Esophagus (tissue), 2 donors: ENCODE measurements at regions not wholly inside any gene's neighbourhood (a gene's known extent, or its start where the extent isn't known, plus 50 kb on each side); places are given as distances from the start of the nearest gene placed in this dataset.

Source experiments
- H3K27ac ChIP-seq, 2 donors: one replicate each; pipeline ENCODE4 v1.5.1; 2013; ENCODE audit warnings: low read depth in 2 of 2, mild to moderate bottlenecking in 2 of 2, inconsistent platforms in 1 of 2, low read length in 1 of 2, moderate library complexity in 1 of 2
- H3K27me3 ChIP-seq, 2 donors: one replicate each; pipeline ENCODE4 v1.6.1; 2013; ENCODE audit warnings: low read length in 2 of 2, control low read depth in 1 of 2, mild to moderate bottlenecking in 1 of 2; ENCODE audit not compliant: insufficient read depth in 2 of 2, control insufficient read depth in 1 of 2
- H3K36me3 ChIP-seq, 2 donors: one replicate each; pipeline ENCODE4 v1.6.1; 2013; ENCODE audit warnings: low read length in 1 of 2; ENCODE audit not compliant: control insufficient read depth in 2 of 2, insufficient read depth in 2 of 2
- H3K4me1 ChIP-seq, 2 donors: one replicate each; pipeline ENCODE4 v1.6.1; 2013; ENCODE audit warnings: low read length in 1 of 2; ENCODE audit not compliant: control insufficient read depth in 2 of 2, insufficient read depth in 2 of 2
- H3K4me3 ChIP-seq, 2 donors: one replicate each; pipeline ENCODE4 v1.5.1; 2013; ENCODE audit warnings: low read length in 2 of 2, mild to moderate bottlenecking in 2 of 2, low read depth in 1 of 2, moderate library complexity in 1 of 2
- H3K9me3 ChIP-seq, 2 donors: one replicate each; pipeline ENCODE4 v1.6.1; 2013; ENCODE audit warnings: mild to moderate bottlenecking in 2 of 2, low read depth in 1 of 2, low read length in 1 of 2, moderate library complexity in 1 of 2; ENCODE audit not compliant: control insufficient read depth in 2 of 2, insufficient read depth in 1 of 2
- WGBS, 2 donors: extraction: QIAGEN DNeasy Blood & Tissue Kit; methylation state at CpG; one replicate each; pipeline ENCODE4 v1.1.7; 2013; 5-methylcytosine and 5-hydroxymethylcytosine counted together
- donor health status: healthy with polysubstance abuse.
- donor health status: Bipolar disorder and iron deficiency.

DNA sequence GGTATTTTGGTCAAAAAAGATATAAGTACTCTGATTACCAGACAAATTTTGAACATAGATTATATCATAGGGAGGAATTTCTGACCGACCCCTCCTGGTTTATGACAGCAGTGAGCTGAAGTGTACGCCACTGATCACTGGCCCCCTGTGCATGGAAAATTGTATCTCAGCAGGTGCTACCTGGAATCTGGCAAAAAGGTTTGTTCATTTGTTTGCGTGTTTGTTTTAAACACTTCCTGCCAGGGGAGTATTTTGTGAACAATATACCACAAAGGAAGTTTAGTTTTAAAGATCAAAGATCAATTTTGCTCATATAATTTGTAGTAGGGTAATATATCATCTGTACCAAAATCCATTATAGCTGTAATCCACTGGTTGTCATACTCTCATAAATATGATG is 219.7 kb upstream of the TENM3 start:
- no peaks in the 10 kb centered on the region for H3K4me1 ChIP-seq
- H3K27me3 ChIP-seq, result no peaks in the 10 kb centered on the region
- WGBS, 2 donors, result 60 to 61% methylated on average over 3 of the region's 3 CpGs
- H3K36me3 ChIP-seq, result no peaks in the 10 kb centered on the region
- no peak overlapping the region for H3K4me3 ChIP-seq
- H3K9me3 ChIP-seq, result no peaks in the 10 kb centered on the region
- no peak overlapping the region for H3K27ac ChIP-seq

DNA sequence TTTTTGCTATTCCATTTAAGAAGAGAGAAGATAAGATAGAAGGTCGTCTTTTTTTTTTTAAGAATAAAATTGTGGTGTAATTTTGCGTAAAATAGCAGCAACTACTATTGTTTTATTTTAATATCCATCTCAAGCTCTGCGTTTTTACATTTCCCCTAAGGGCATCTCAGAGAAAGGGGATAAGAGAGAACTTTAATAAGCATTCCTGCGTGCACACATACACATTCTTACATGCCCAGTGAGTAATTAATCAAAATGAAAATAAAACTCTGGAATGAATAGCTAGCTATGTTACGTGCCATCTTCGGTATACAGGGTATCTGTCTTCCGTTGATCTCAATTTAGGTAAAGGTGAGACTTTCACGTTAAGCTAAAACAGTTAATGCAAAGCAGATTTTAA is 200.3 kb upstream of the TENM3 start:
- 49 to 58% methylated on average over 8 of the region's 8 CpGs for WGBS, 2 donors
- Histone ChIP-seq H3K9me3 (no peaks in the 10 kb centered on the region), H3K4me3 (no peak overlapping the region), H3K4me1 (no peaks in the 10 kb centered on the region), H3K27me3 (no peaks in the 10 kb centered on the region), H3K27ac (no peak overlapping the region), H3K36me3 (no peaks in the 10 kb centered on the region)

DNA sequence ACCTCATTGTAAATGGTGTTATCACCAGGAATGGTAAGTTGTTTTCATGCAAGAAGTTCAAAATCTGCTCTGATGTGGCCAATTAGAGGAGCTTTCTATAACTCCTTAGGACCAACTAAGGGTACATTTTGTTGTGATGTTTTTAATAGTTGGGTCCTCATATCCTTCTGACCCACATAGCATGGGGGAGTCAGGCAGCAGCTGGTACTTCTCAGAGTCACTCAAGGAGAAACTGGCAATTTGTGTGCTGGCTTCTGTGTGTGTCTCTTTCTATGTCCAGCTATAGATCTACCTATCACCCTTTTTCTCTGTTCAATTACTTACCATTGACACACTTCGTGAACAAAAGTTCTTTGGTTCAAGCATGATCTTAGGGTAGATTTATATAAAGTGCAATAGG is 194.3 kb upstream of the TENM3 start:
- H3K27me3 ChIP-seq, result no peaks in the 10 kb centered on the region
- H3K9me3 ChIP-seq, result no peaks in the 10 kb centered on the region
- no peak overlapping the region for H3K27ac ChIP-seq
- H3K4me1 ChIP-seq, result no peaks in the 10 kb centered on the region
- 68 to 75% methylated on average over 1 of the region's 1 CpG for WGBS, 2 donors
- no peaks in the 10 kb centered on the region for H3K36me3 ChIP-seq
- no peak overlapping the region for H3K4me3 ChIP-seq

DNA sequence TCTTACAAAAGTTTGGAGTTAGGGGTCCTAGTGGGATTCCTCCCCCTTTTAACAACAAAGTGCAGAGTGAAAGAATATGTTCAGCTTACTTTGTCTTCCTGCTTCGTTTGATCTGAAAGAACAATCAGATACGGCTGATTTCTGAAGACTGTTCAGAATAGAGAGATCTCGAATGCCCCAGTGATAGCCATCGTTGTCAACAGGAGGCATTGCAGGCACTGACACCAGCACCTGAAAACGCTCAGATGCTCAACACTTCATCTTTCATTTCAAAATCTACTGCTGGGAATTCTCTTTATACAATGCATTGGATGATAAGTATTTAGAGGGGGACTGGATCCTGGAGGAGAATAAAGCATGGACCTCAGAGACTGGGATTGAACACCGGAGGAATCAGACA is 186.3 kb upstream of the TENM3 start:
- 70 to 73% methylated on average over 6 of the region's 6 CpGs for WGBS, 2 donors
- no peak overlapping the region for H3K4me3 ChIP-seq
- H3K9me3 ChIP-seq, result no peaks in the 10 kb centered on the region
- H3K27ac ChIP-seq, result no peak overlapping the region
- no peaks in the 10 kb centered on the region for H3K4me1 ChIP-seq
- H3K36me3 ChIP-seq, result no peaks in the 10 kb centered on the region
- H3K27me3 ChIP-seq, result no peaks in the 10 kb centered on the region

DNA sequence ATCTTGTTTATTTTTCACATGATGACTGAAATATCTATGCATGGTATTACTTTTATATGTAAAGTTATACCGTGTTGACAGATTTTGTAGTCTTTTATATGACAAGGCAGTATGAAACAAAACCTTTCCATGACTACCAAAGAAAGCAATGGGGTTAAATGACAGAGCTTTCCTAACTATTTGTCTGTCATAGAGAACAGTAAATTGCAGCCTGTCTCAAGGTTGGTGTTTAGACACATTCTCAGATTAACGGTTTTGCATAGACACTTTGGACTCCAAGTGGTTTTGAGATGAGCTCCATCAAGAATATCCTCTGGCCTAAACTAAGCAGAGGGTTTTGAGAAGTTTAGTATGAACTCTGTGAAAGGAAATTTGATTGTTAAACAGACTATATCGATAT is 180.7 kb upstream of the TENM3 start:
- Histone ChIP-seq H3K4me3 (no peak overlapping the region), H3K27me3 (no peaks in the 10 kb centered on the region), H3K27ac (no peak overlapping the region), H3K36me3 (no peaks in the 10 kb centered on the region), H3K4me1 (no peaks in the 10 kb centered on the region), H3K9me3 (no peaks in the 10 kb centered on the region)
- 51 to 54% methylated on average over 3 of the region's 3 CpGs for WGBS, 2 donors

DNA sequence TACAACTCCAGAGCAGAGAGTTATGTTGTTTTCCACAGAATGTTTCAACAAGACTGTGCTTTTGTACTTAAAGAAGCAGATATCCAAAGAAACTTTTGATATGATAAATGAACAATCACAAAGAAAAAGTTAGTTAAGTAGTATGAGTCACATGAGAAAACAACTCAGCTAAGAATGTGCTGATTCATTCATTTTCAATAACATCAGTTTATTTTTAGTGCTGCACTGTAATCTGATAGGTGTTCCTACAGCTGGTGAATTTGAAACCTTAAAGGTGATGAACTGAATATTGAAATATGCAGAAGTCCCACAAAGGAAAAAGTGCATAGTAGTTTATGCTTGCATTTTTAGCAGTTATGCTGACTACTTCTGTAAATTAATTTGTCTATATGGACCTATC is 180.3 kb upstream of the TENM3 start:
- H3K36me3 ChIP-seq, result no peaks in the 10 kb centered on the region
- no peaks in the 10 kb centered on the region for H3K4me1 ChIP-seq
- H3K9me3 ChIP-seq, result no peaks in the 10 kb centered on the region
- no peak overlapping the region for H3K27ac ChIP-seq
- no peak overlapping the region for H3K4me3 ChIP-seq
- no peaks in the 10 kb centered on the region for H3K27me3 ChIP-seq

DNA sequence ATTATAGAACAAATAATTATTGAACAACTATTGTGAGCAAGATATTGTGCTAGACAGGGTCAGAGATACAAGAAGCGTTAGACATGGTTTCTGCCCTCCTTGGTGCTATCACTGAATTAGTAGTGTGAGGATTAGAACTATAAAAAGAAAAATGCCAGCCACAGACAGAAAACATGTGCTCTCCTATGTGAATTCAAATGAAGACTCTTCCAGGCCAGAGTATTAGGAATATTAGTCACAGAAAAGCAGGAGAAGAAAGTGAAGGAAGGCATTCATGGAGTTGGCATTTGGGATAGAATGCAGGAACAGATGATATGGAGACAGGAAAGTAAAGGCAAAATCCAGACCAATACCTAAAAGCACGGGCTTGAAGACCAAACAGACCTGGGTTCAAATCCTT is 179.6 kb upstream of the TENM3 start:
- H3K27me3 ChIP-seq, result no peaks in the 10 kb centered on the region
- 85 to 92% methylated on average over 2 of the region's 2 CpGs for WGBS, 2 donors
- H3K4me1 ChIP-seq, result no peaks in the 10 kb centered on the region
- H3K4me3 ChIP-seq, result no peak overlapping the region
- H3K27ac ChIP-seq, result no peak overlapping the region
- H3K9me3 ChIP-seq, result no peaks in the 10 kb centered on the region
- H3K36me3 ChIP-seq, result no peaks in the 10 kb centered on the region

DNA sequence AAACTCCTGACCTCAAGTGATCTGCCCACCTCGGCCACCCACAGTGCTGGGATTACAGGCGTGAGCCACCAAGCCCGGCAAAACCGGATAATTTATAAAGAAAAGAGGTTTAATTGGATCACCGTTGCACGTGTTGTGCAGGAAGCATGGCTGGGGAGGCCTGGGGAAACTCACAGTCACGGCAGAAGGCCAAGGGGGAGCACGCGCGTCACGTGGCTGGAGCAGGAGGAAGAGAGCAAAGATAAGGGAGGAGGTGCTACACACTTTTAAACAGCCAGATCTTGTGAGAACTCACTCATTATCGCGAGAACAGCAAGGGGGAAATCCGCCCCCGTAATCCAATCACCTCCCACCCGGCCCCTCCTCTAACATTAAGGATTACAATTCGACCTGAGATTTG is 177.9 kb upstream of the TENM3 start:
- Histone ChIP-seq H3K36me3 (no peaks in the 10 kb centered on the region), H3K9me3 (no peaks in the 10 kb centered on the region), H3K4me1 (no peaks in the 10 kb centered on the region), H3K27me3 (no peaks in the 10 kb centered on the region), H3K4me3 (no peak overlapping the region), H3K27ac (no peak overlapping the region)
- WGBS, 2 donors, result 83 to 86% methylated on average over 17 of the region's 17 CpGs

DNA sequence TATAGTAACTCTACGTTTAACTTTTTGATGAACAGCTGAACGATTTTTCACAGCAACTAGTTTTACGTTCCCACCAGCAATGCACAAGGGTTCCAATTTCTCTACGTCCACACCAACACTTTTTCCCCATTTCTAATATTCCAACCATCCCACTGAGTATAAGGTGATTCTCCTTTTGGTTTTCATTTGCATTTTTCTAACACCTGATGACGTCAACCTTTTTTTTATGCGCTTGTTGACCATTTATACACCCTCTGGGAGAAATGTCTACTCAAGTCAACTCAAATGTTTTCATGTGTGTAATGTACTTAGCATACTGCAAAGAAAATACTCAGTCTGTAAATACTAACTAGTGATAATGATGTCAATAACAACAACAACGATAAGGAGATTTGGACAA is 177.2 kb upstream of the TENM3 start:
- no peaks in the 10 kb centered on the region for H3K36me3 ChIP-seq
- no peaks in the 10 kb centered on the region for H3K4me1 ChIP-seq
- H3K4me3 ChIP-seq, result no peak overlapping the region
- H3K27me3 ChIP-seq, result no peaks in the 10 kb centered on the region
- WGBS, 2 donors, result 89 to 92% methylated on average over 7 of the region's 7 CpGs
- H3K9me3 ChIP-seq, result no peaks in the 10 kb centered on the region
- H3K27ac ChIP-seq, result no peak overlapping the region

DNA sequence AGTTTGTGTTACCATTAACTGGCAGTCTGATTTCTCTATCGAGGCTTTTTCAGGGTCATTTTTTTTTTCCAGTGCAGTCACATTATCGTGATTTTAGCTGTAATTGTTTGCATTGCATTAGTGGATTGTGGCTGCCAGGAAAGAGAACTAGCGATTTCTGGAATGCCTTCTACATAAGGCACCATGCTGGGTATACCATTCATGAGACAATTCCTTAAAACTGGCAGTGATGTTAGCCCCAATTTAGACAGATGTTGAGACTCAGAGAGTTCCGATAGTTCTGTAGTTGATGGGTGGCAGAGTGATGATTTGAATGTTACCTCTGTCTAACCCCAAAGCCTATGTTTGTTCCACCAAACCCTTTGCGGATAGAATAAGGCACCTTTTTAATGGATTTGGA is 175.4 kb upstream of the TENM3 start:
- H3K36me3 ChIP-seq, result no peaks in the 10 kb centered on the region
- no peaks in the 10 kb centered on the region for H3K4me1 ChIP-seq
- H3K4me3 ChIP-seq, result no peak overlapping the region
- no peaks in the 10 kb centered on the region for H3K27me3 ChIP-seq
- WGBS, 2 donors, result 79 to 82% methylated on average over 5 of the region's 5 CpGs
- H3K9me3 ChIP-seq, result peaks cover 0 to 2% of the 10 kb centered on the region in 2 donors
- no peak overlapping the region for H3K27ac ChIP-seq
